SK-N-SH treated with all-trans-retinoic acid at 6 μM for 48 hours (cell line): ENCODE measurements at regions not wholly inside any gene's neighbourhood (a gene's known extent, or its start where the extent isn't known, plus 50 kb on each side); places are given as distances from the start of the nearest gene placed in this dataset.

Source experiments
- ATAC-seq: fragments of 200-7000 bp; cut with Tn5 transposase; 3 replicates; pipeline ENCODE4 v1.9.1; 2020; ENCODE audit warnings: mild to moderate bottlenecking, moderate library complexity
- BACH2 ChIP-seq: fragments of 250-450 bp; sonication (Bioruptor Pico); IDR thresholded peaks from 2 replicates; pipeline ENCODE4 v1.9.0; 2021; ENCODE audit warnings: mild to moderate bottlenecking, borderline replicate concordance
- CSDC2 ChIP-seq: fragments of 250-450 bp; sonication (Bioruptor Pico); IDR thresholded peaks from 2 replicates; pipeline ENCODE4 v1.5.0; 2020; ENCODE audit warnings: mild to moderate bottlenecking, moderate library complexity
- ESRRG ChIP-seq: fragments of 250-450 bp; sonication (Bioruptor Pico); IDR thresholded peaks from 2 replicates; pipeline ENCODE4 v1.6.1; 2021; ENCODE audit warnings: mild to moderate bottlenecking
- ISL1 ChIP-seq: fragments of 250-450 bp; sonication (Bioruptor Pico); IDR thresholded peaks from 2 replicates; pipeline ENCODE4 v2.1.2; 2022; ENCODE audit warnings: mild to moderate bottlenecking, moderate library complexity
- OSR1 ChIP-seq: fragments of 250-450 bp; sonication (Bioruptor Pico); IDR thresholded peaks from 2 replicates; pipeline ENCODE4 v1.8.0; 2022; ENCODE audit warnings: moderate library complexity, mild to moderate bottlenecking, inconsistent platforms
- RARB ChIP-seq: fragments of 250-450 bp; sonication (Bioruptor Pico); IDR thresholded peaks from 2 replicates; pipeline ENCODE4 v1.8.0; 2021; ENCODE audit warnings: mild to moderate bottlenecking, moderate library complexity
- SNAI2 ChIP-seq: fragments of 250-450 bp; sonication (Bioruptor Pico); IDR thresholded peaks from 2 replicates; pipeline ENCODE4 v1.5.0; 2020; ENCODE audit warnings: mild to moderate bottlenecking, moderate library complexity
- TCF4 ChIP-seq: fragments of 250-450 bp; sonication (Bioruptor Pico); IDR thresholded peaks from 2 replicates; pipeline ENCODE4 v1.8.0; 2021; ENCODE audit warnings: mild to moderate bottlenecking, moderate library complexity, borderline replicate concordance
- TOX ChIP-seq: fragments of 250-450 bp; sonication (Bioruptor Pico); IDR thresholded peaks from 2 replicates; pipeline ENCODE4 v1.8.0; 2021; ENCODE audit warnings: mild to moderate bottlenecking, moderate library complexity, borderline replicate concordance
- ZFP3 ChIP-seq: fragments of 250-450 bp; sonication (Bioruptor Pico); IDR thresholded peaks from 2 replicates; pipeline ENCODE4 v1.5.0; 2020; ENCODE audit warnings: mild to moderate bottlenecking, moderate library complexity
- ZFP30 ChIP-seq: fragments of 450-650 bp; formaldehyde crosslinking; IDR thresholded peaks from 2 replicates; pipeline ENCODE4 v1.5.0; 2022; ENCODE audit warnings: mild to moderate bottlenecking, moderate library complexity
- ZNF70 ChIP-seq: fragments of 450-650 bp; formaldehyde crosslinking; IDR thresholded peaks from 2 replicates; pipeline ENCODE4 v1.5.0; 2020; ENCODE audit warnings: mild to moderate bottlenecking, moderate library complexity
- ZNF8 ChIP-seq: fragments of 450-650 bp; formaldehyde crosslinking; IDR thresholded peaks from 2 replicates; pipeline ENCODE4 v1.5.0; 2020; ENCODE audit warnings: mild to moderate bottlenecking, moderate library complexity
- TF ChIP-seq, protein P1 (sequence below): fragments of 250-450 bp; sonication (Bioruptor Pico); IDR thresholded peaks from 2 replicates; pipeline ENCODE4 v1.8.0; 2020; ENCODE audit warnings: mild to moderate bottlenecking, moderate library complexity, borderline replicate concordance
- TF ChIP-seq, protein P2 (sequence below): fragments of 250-450 bp; sonication (Bioruptor Pico); IDR thresholded peaks from 2 replicates; pipeline ENCODE4 v1.5.1; 2021; ENCODE audit warnings: mild to moderate bottlenecking, moderate library complexity
- TF ChIP-seq, protein P3 (sequence below): fragments of 250-450 bp; sonication (Bioruptor Pico); IDR thresholded peaks from 2 replicates; pipeline ENCODE4 v1.5.0; 2020; ENCODE audit warnings: mild to moderate bottlenecking, moderate library complexity

DNA sequence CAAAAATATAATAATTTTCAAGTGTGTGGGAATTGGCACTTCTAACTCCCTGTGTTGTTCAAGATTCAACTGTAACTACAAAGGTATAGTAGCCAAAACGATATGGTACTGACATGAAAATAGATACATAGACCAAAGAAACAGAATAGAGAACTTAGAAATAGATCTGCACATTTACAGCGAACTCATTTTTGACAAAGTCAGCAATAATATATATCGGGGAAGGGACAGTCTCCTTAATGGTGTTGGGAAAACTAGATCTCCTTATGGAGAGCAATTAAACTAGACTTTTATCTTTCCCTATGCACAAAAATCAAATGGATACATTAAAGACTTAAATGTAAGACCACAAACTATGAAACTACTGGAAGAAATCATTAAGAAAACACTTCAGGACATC, 1530.6 kb upstream of the SLC39A10 start:
- ATAC-seq: no peak
- TF ChIP-seq ZNF8 (CRISPR knock-in tag) (no peak), BACH2 (CRISPR knock-in tag) (no peak), ZFP30 (CRISPR knock-in tag) (no peak)
- TF ChIP-seq, protein P1, sequence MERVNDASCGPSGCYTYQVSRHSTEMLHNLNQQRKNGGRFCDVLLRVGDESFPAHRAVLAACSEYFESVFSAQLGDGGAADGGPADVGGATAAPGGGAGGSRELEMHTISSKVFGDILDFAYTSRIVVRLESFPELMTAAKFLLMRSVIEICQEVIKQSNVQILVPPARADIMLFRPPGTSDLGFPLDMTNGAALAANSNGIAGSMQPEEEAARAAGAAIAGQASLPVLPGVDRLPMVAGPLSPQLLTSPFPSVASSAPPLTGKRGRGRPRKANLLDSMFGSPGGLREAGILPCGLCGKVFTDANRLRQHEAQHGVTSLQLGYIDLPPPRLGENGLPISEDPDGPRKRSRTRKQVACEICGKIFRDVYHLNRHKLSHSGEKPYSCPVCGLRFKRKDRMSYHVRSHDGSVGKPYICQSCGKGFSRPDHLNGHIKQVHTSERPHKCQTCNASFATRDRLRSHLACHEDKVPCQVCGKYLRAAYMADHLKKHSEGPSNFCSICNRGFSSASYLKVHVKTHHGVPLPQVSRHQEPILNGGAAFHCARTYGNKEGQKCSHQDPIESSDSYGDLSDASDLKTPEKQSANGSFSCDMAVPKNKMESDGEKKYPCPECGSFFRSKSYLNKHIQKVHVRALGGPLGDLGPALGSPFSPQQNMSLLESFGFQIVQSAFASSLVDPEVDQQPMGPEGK: no peak

DNA sequence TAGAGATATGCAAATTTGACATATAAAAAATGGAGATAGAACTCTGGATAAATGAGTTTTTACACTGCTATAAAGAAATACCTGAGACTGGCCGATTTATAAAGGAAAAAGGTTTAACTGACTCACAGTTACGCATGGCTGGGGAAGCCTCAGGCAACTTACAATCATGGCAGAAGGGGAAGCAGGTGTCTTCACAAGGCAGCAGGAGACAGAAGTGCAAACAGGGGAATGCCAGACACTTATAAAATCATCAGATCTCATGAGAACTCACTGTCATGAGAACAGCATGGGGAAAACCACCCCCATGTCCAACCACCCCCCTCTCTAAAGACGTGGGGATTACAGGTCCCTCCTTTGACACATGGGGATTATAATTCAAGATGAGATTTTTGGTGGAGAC, 1540.2 kb upstream of the SLC39A10 start:
- ATAC-seq: no peak
- TF ChIP-seq SNAI2 (no peak), ZFP3 (CRISPR knock-in tag) (no peak), TCF4 (no peak), ISL1 (CRISPR knock-in tag) (no peak), BACH2 (CRISPR knock-in tag) (no peak), CSDC2 (CRISPR knock-in tag) (no peak)
- TF ChIP-seq, protein P1: no peak
- TF ChIP-seq, protein P2, sequence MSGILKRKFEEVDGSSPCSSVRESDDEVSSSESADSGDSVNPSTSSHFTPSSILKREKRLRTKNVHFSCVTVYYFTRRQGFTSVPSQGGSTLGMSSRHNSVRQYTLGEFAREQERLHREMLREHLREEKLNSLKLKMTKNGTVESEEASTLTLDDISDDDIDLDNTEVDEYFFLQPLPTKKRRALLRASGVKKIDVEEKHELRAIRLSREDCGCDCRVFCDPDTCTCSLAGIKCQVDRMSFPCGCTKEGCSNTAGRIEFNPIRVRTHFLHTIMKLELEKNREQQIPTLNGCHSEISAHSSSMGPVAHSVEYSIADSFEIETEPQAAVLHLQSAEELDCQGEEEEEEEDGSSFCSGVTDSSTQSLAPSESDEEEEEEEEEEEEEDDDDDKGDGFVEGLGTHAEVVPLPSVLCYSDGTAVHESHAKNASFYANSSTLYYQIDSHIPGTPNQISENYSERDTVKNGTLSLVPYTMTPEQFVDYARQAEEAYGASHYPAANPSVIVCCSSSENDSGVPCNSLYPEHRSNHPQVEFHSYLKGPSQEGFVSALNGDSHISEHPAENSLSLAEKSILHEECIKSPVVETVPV (CRISPR knock-in tag): no peak

DNA sequence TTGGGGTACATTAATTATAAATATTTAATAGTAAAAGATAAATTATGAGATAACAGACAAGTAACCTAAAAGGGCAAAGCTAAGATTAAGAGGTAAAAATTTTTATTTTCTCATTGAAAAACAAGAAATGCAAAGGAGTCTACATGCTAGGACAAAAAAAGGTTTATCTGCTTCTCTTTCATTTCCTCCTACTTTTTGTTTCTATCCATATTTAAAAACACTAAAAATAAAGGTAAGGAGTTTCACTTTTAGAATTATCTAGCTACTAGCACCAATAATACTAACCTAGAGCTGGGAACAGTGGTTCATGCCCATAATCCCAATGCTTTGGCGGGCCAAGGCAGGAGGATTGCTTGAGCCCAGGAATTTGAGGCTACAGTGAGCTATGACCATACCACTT, 1551.7 kb upstream of the SLC39A10 start:
- ATAC-seq: no peak
- TF ChIP-seq, protein P1: no peak

DNA sequence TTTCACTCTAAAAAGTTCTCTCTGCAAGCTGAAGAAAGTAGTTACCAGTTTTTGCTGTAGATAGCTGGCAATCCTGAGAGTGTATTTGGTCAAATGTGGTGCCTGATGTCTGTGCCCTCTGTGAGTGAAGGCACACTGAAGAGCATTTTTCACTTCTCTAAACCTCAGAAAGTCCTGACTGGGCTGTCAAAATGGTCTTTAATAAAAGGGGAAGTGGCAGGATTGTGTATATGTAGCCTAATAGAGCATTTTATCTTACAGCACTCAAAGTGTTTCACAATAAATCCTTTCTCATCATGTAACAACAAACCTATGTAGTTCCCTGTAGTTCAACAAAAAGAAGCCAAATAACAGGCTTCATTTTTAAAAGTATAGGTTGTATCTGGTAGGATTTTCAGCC, 1552.3 kb upstream of the SLC39A10 start:
- no peak for ATAC-seq
- TF ChIP-seq, protein P3, sequence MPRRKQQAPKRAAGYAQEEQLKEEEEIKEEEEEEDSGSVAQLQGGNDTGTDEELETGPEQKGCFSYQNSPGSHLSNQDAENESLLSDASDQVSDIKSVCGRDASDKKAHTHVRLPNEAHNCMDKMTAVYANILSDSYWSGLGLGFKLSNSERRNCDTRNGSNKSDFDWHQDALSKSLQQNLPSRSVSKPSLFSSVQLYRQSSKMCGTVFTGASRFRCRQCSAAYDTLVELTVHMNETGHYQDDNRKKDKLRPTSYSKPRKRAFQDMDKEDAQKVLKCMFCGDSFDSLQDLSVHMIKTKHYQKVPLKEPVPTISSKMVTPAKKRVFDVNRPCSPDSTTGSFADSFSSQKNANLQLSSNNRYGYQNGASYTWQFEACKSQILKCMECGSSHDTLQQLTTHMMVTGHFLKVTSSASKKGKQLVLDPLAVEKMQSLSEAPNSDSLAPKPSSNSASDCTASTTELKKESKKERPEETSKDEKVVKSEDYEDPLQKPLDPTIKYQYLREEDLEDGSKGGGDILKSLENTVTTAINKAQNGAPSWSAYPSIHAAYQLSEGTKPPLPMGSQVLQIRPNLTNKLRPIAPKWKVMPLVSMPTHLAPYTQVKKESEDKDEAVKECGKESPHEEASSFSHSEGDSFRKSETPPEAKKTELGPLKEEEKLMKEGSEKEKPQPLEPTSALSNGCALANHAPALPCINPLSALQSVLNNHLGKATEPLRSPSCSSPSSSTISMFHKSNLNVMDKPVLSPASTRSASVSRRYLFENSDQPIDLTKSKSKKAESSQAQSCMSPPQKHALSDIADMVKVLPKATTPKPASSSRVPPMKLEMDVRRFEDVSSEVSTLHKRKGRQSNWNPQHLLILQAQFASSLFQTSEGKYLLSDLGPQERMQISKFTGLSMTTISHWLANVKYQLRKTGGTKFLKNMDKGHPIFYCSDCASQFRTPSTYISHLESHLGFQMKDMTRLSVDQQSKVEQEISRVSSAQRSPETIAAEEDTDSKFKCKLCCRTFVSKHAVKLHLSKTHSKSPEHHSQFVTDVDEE (CRISPR knock-in tag): no peak
- TF ChIP-seq OSR1 (CRISPR knock-in tag): no peak
- no peak for TF ChIP-seq ZFP30 (CRISPR knock-in tag)

DNA sequence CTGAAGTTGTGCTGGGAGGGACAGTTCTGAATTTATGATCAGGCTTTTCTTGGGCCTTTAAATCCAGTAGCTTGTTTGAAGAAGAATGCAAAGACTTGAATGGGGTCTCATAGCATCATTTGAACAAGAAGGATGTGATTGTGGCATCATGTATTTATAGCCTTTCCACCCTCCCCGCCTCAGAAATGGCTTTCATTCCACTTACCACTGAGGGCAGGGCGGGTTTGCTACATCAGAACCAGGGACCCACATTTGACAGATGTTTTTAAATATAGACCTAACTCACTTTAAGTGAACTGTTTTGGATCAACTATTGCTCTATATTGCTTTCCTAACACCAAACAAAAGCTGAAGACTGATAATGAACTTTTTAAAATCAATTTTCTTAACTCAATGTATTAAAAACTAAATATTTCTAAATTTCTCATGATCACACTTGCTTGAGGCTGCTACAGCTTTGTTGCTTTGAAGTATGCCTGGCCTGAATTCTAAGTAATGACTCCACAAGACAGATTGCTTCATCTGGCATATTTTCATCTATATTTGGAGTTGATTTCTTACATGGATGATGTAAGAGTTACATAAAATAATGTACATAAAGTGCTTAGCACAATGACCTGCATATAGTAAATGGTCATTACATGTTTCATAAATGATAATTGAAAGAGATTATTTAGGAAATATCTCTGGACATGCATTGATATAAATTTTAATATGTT, 1552.9 kb upstream of the SLC39A10 start:
- no peak for ATAC-seq
- no peak for TF ChIP-seq BACH2 (CRISPR knock-in tag)
- no peak for TF ChIP-seq ESRRG (CRISPR knock-in tag)
- no peak for TF ChIP-seq TOX (CRISPR knock-in tag)
- no peak for TF ChIP-seq ZNF70 (CRISPR knock-in tag)
- TF ChIP-seq RARB: no peak
